Thoracic aorta (tissue), 2 donors: ENCODE measurements at regions not wholly inside any gene's neighbourhood (a gene's known extent, or its start where the extent isn't known, plus 50 kb on each side); places are given as distances from the start of the nearest gene placed in this dataset.

Source experiments
- ATAC-seq: fragments of 150-250 bp; one replicate; pipeline ENCODE4 v1.8.0; 2017; ENCODE audit warnings: low read depth; ENCODE audit not compliant: insufficient number of reproducible peaks, low FRiP score
- DNase-seq: peaks from one replicate; pipeline ENCODE4 v3.0.0-alpha.2; 2020; ENCODE audit warnings: low spot score
- H3K27ac ChIP-seq, 2 donors: fragments of 200-600 bp; sonication (generic); 1 replicate in 1 of 2; 2 replicates in 1 of 2; pipeline ENCODE4 v1.5.1; 2016; ENCODE audit warnings: mild to moderate bottlenecking in 2 of 2, moderate library complexity in 2 of 2
- H3K27me3 ChIP-seq: fragments of 200-600 bp; sonication (generic); replicated peaks from 2 replicates; pipeline ENCODE4 v1.6.0; 2016; ENCODE audit warnings: mild to moderate bottlenecking; ENCODE audit not compliant: insufficient read depth
- H3K36me3 ChIP-seq: fragments of 200-600 bp; sonication (generic); one replicate; pipeline ENCODE4 v1.5.1; 2016
- H3K4me1 ChIP-seq, 2 donors: fragments of 200-600 bp; sonication (generic); 1 replicate in 1 of 2; 2 replicates in 1 of 2; pipeline versions ENCODE4 v1.5.1 to v1.6.0; 2016; ENCODE audit warnings: low read depth in 2 of 2, mild to moderate bottlenecking in 1 of 2; ENCODE audit not compliant: control insufficient read depth in 1 of 2
- H3K4me3 ChIP-seq: fragments of 200-600 bp; sonication (generic); 2 replicates; pipeline ENCODE4 v1.5.1; 2016; ENCODE audit warnings: mild to moderate bottlenecking
- H3K9me3 ChIP-seq: fragments of 200-600 bp; sonication (generic); 2 replicates; pipeline ENCODE4 v1.5.1; 2016
- CTCF ChIP-seq: fragments of 200-600 bp; sonication (generic); IDR thresholded peaks from one replicate; pipeline ENCODE4 v1.5.1; 2019; ENCODE audit warnings: antibody characterized with exemption

GRCh38 chr10:6780008-6780677 lies 200.1 kb upstream of the PRKCQ start:
- no peaks in the 10 kb centered on the region for H3K9me3 ChIP-seq
- no peaks in the 10 kb centered on the region for H3K36me3 ChIP-seq
- no peaks in the 10 kb centered on the region for H3K4me1 ChIP-seq
- no peak for DNase-seq
- H3K27me3 ChIP-seq, result no peaks in the 10 kb centered on the region
- H3K4me3 ChIP-seq, result no peak overlapping the region
- TF ChIP-seq CTCF, result no peak
- ATAC-seq, result no peak
- H3K27ac ChIP-seq, result no peak overlapping the region

GRCh38 chr10:6778992-6779701 lies 199.1 kb upstream of the PRKCQ start:
- no peaks in the 10 kb centered on the region for H3K9me3 ChIP-seq
- no peak for TF ChIP-seq CTCF
- H3K4me3 ChIP-seq, result no peak overlapping the region
- H3K36me3 ChIP-seq, result no peaks in the 10 kb centered on the region
- no peak overlapping the region for H3K27ac ChIP-seq
- no peaks in the 10 kb centered on the region for H3K4me1 ChIP-seq
- no peaks in the 10 kb centered on the region for H3K27me3 ChIP-seq
- ATAC-seq (no peak), DNase-seq (no peak)

GRCh38 chr10:6776170-6776569 lies 196.1 kb upstream of the PRKCQ start:
- Histone ChIP-seq H3K27me3 (no peaks in the 10 kb centered on the region), H3K27ac (no peak overlapping the region), H3K36me3 (no peaks in the 10 kb centered on the region), H3K4me1 (no peaks in the 10 kb centered on the region), H3K9me3 (no peaks in the 10 kb centered on the region), H3K4me3 (no peak overlapping the region)
- TF ChIP-seq CTCF, result no peak
- no peak for DNase-seq
- no peak for ATAC-seq

- no peaks in the 10 kb centered on the region for H3K27me3 ChIP-seq
- no peak overlapping the region for H3K27ac ChIP-seq
- TF ChIP-seq CTCF, result no peak
- no peaks in the 10 kb centered on the region for H3K4me1 ChIP-seq
- H3K36me3 ChIP-seq, result no peaks in the 10 kb centered on the region
- no peak for ATAC-seq
- no peak overlapping the region for H3K4me3 ChIP-seq
- no peak for DNase-seq
- H3K9me3 ChIP-seq, result peaks cover 3% of the 10 kb centered on the region
Observed at GRCh38 chr10:6774406-6774805, 194.3 kb upstream of the PRKCQ start.

- DNase-seq, result no peak
- Histone ChIP-seq H3K4me3 (no peak overlapping the region), H3K9me3 (peaks cover 3% of the 10 kb centered on the region), H3K27me3 (no peaks in the 10 kb centered on the region), H3K27ac (no peak overlapping the region), H3K36me3 (no peaks in the 10 kb centered on the region), H3K4me1 (no peaks in the 10 kb centered on the region)
- ATAC-seq, result no peak
- TF ChIP-seq CTCF, result no peak
Observed at GRCh38 chr10:6771331-6771730, 191.3 kb upstream of the PRKCQ start.
